ENCODE measurements at regions not wholly inside any gene's neighbourhood (a gene's known extent, or its start where the extent isn't known, plus 50 kb on each side); places are given as distances from the start of the nearest gene placed in this dataset.

DNA sequence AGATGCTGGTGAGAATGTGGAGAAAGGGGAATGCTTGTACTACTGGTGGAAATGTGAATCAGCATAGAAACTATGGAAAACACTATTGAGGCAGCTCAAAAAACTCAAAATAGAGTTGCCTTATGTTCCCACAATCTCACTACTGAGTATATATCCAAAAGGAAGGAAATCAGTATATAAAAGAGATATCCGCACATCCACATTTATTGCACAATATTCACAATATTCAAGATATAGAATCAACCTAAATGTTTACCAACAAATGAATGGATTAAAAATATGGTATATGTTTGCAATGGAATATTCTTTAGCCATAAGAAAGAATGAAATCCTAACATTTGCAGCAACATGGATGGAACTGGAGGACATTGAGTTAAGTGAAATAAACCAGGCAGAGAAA is 686.8 kb downstream of the OTOL1 start:
- TF ChIP-seq, protein P1, sequence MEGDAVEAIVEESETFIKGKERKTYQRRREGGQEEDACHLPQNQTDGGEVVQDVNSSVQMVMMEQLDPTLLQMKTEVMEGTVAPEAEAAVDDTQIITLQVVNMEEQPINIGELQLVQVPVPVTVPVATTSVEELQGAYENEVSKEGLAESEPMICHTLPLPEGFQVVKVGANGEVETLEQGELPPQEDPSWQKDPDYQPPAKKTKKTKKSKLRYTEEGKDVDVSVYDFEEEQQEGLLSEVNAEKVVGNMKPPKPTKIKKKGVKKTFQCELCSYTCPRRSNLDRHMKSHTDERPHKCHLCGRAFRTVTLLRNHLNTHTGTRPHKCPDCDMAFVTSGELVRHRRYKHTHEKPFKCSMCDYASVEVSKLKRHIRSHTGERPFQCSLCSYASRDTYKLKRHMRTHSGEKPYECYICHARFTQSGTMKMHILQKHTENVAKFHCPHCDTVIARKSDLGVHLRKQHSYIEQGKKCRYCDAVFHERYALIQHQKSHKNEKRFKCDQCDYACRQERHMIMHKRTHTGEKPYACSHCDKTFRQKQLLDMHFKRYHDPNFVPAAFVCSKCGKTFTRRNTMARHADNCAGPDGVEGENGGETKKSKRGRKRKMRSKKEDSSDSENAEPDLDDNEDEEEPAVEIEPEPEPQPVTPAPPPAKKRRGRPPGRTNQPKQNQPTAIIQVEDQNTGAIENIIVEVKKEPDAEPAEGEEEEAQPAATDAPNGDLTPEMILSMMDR (IDR thresholded peaks at IDR 0.05): no peak
- TF ChIP-seq POLR2AphosphoS5 (IDR thresholded peaks at IDR 0.05) (no peak), EP300 (IDR thresholded peaks at IDR 0.05) (no peak)

All from gastroesophageal sphincter (tissue), 3 donors.